DMS79 treated with DMSO at 0.1 percent for 48 hours (cell line): ENCODE measurements at regions not wholly inside any gene's neighbourhood (a gene's known extent, or its start where the extent isn't known, plus 50 kb on each side); places are given as distances from the start of the nearest gene placed in this dataset.

ENCODE experiments used
- DNase-seq: peaks from one replicate; lab custom pipeline; 2025; lab: John Stamatoyannopoulos, UW

DNA sequence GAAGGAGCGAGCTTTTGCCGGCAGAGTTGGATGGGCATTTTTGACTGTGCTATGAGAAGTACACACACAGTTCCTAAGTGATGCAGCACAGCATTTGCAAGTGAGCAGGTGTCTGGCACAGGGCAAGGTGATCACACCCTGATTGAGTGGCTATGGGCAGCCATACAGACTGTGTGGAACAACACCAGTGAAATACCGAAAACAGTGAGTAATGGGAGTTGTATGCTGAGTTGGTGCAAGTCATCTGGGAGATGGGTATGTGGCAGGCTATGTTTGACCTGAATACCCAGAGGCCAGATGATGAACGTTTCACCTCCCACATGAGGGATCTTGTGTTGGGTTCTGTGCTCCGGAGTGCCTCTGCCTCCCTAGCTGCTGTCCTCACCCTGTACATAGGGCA lies 53.5 kb upstream of the TIPARP start:
- DNase-seq, result no peak

DNA sequence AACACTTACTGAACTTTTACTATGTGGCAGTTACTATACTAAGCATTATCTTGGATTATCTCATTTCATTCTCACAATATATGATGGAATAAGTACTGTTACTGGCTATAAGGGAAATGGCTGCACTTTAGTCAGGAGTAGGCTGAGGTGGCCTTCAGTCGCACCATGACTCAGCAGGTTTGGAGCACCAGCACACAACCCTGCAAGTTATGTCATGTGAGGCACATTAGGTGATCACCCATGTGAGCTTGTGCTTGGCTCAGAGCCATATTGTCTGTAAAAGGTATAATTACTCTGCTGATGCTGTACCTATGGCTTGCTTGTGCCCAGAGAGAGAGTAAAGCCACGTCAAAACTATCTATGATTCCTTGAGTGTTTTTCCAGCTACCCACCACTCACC lies 54.1 kb upstream of the TIPARP start:
- DNase-seq, result peak; percentile 44

DNA sequence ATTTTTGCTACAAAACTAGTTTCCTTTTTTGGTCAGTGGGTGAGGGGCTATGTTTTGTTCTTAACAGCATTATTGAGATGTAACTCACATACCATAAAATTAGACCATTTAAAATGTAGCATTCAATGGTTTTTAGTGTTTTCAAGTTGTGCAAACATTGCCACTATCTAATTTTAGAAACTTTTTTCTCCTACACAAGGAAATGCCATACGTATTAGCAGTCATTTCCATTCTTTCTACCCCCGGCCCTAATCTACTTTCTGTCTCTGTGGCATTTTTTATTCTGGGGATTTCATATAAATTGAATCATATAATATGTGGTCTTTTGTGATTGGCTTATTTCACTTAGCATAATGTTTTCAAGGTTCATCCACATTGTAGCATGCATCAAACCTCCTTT lies 55.0 kb upstream of the TIPARP start:
- DNase-seq, result no peak

DNA sequence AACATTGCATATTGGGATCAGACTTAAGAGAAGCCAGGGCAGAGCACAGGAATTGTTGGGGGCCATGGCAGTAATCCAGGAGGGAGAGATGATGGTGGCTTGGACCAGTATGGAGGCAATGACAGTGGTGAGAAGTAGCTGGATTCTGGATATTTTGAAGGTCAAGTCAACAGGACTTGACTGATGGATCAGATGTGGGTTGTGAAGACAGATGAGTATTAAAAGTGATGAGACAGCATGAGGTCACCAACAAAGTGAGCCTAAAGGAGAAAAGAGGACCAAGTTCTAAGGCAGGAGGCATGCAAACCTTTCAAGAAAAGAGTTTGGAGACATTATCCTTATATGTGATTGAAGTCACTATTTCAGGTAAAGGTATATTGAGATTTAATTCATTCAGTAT lies 56.6 kb upstream of the TIPARP start:
- no peak for DNase-seq

DNA sequence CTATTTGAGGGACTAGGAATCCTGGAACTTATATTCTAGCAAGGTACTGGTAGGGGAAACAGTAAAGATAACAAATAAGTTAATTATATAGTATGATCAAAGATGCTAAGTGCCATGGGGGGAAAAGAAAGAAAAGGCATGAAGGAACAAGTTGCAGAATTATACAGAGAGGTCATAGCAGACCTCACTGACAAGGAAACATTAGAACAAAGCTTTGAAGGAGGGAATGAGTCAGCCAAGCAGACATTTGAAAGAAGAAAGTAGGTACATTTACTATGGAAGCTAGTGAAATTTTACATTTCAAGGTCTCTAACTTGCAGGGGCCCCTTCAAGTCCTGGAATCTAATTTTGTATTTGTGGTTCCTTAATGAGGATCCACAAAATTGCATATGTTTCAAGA lies 57.2 kb upstream of the TIPARP start:
- DNase-seq, result no peak

DNA sequence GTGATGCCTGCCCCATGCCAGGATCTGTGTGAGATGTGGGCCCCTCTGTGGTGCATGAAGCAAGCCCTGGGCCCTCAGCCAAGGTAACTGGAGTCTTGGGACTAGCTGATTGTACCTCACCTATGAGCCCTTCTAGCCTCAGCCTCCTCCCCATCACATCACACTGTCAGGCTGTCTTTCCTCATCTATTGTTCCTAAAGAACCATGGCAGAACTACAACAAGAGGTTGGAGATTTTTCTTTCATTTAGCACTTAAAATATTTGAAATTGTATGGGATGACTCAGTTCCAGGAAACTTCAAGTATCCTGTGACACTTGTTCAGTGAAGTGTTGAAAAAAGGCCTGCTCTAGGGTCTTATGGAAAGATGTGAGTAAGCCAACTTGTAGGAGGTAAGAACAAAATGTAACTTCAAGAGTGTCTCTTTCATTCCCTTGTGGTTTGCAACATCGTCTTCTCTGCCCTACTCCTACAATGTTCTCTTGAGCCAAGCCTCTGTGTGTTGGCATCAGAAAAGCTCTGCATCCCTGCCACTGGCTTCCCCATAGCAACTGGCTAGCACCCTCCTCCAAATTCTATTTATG lies 58.7 kb upstream of the TIPARP start:
- DNase-seq, result peak; percentile 31

DNA sequence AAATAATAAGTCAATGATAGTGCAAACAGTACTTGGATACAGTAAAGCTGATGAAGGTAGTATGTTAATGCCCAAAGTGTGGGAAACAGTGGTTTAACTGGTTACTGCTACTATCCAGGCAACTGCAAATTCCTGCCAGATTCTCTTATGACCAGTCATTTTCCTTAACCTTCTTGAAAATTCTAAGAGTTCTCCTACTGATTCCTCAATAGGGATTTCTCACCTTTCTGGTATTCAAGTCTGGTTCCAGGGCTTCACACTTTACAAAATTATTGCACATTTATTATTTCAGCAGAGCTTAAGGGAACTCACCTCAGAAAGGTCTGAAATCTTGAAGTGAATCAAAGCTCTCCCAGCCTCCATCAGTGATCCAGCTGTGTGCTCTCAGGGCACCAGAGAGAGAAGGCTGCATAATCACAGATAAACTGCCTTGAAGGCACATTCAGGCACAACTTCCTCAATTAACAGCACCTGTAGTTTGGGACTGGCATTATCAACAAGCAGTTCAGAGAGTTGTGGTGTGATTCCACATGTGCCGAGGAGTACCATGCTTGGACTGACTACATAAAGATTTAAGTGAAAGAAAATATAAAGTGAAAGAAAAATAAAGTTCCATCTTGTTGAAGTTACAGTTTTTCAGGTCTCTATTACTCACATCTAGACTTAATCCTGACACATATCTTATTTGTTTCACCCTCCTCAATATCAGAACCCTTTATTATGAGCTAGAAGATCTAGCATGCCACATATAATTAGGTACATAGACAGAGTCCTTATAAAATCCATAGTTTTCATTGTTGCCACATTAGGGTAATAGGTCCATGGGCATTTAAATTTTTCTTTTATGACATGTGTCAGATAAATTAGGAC lies 59.5 kb upstream of the TIPARP start:
- no peak for DNase-seq

DNA sequence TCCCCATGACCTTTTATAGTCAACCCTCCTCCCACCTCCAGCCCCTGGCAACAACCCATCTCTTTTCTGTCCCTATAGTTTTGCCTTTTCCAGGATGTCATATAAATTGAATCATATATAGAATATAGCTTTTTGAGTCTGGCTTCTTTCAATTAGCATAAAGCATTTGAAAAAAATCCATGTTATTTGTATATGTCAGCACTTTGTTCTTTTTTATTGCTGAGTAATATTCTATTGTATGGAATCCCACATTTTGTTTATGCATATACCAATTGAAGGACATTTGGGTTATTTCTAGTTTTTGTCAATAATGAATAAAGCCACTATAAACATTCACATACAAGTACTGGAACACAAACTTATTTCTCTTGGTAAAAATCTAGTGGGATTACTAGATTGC lies 58.0 kb upstream of the SSR3 start:
- DNase-seq, result no peak

DNA sequence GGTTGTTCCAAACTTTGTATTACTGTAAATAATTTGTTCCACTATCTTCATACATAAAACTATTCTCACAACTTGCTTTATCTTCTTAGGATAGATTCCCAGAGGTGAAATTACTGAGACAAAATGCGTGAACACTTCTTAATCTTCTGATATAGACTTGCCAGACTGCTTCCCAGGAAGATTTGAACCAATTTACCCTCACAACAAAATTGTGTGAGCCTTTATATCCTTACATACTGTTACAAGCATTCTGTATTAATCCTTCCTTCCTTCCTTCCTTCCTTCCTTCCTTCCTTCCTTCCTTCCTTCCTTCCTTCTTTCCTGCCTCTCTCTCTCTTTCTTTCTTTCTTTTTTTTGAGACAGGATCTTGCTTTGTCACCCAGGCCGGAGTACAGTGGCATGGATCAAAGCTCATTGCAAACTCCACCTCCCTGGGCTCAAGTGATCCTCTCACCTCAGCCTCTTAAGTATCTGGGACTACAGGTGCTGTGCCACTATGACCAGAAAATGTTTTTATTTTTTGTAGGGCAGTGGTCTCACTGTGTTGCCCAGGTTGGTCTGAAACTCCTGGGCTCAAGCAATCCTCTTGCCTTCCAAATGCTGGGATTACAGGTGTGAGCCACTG lies 57.1 kb upstream of the SSR3 start:
- no peak for DNase-seq

DNA sequence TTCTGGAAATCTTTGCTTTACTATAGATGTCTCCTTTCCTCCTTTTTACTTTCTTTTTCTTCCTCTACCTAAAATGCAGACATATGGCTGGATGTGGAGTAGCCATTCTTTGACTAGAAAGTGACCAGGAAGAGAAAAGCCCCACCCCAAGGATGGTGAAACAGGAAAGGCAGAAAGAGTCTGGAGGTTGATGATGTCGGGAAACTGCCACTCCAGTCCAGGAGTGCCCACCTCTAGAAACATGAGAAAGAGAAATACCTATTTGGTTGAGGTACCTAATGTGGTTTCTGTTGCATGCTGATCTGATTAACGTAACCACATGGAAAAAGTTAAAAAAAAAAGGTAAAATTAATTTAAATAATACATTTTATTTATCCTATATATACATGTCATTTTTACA lies 55.2 kb upstream of the SSR3 start:
- no peak for DNase-seq

DNA sequence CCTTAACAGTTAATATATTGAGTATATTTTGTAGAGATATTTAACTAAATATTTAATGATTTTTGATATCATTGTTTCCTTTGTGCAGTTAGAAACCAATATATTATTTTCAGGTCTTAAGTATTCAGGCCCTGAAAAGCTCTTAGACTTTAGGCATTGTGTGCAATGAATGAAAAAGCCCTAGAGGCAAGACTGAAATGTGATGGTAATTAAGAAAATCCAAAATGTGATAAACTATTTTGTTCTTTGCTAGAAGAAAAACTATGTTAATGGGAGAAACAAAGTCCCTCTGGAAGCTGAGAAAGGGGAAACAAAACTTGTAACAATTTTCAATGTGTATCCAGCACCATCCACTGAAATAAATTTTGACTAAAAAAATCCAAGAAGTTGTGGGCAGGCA lies 54.6 kb upstream of the SSR3 start:
- DNase-seq, result no peak

DNA sequence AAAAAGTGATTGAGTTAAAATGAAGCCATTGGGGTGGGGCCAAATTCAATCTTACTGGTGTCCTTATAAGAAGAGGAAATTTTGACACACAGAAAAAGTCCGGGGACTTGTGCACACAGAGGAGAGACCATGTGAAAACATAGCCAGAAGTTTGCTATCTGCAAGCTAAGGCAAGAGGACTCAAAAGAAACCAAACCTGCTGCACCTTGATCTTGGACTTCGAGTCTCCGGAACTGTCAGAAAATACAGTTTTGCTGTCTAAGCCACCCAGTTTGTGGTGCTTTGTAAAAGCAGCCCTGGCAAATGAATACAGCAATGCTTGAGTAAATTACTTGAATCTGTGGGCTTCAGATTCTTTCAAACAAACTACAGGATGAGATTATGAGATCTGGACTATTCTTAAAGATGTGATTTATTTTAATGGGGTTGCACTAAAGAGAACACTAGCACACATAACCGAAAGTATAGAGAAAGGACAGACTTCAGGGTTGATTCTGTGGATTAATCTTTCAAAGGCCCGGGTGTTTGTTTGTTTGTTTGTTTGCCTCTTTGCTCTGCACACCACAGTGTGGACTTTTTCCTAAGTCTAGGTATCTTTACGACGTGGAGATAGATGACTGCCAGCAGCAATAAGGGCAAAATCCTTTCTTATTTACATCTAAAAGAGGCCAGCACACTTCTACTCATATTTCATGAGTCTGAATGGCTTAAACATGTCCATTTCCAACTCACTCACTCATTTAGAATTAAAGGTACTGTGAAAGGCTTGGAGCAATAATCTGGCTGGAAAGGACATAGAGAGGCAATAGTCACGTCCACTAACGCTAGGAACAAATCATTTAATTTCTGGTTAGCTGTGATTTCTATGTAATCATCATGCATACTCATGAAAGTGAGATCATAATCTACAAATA lies 53.9 kb upstream of the SSR3 start:
- DNase-seq, result no peak

DNA sequence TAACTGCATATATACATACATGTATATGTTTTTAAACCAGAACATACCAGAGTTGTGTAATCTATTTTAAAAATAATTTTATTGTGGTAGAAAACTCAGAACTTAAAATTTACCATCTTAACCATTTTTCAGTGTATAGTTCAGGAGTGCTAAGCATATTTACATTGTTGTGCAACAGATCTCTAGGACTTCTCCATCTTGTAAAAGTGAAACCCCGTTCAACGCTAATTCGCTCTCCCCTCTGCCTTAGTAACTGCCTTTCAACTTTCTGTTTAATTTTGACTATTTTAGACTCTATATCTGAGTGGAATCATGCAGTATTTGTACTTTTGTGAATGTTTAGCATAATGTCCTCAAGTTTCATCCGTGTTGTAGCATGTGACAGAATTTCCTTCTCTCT lies 51.8 kb upstream of the SSR3 start:
- DNase-seq, result no peak

DNA sequence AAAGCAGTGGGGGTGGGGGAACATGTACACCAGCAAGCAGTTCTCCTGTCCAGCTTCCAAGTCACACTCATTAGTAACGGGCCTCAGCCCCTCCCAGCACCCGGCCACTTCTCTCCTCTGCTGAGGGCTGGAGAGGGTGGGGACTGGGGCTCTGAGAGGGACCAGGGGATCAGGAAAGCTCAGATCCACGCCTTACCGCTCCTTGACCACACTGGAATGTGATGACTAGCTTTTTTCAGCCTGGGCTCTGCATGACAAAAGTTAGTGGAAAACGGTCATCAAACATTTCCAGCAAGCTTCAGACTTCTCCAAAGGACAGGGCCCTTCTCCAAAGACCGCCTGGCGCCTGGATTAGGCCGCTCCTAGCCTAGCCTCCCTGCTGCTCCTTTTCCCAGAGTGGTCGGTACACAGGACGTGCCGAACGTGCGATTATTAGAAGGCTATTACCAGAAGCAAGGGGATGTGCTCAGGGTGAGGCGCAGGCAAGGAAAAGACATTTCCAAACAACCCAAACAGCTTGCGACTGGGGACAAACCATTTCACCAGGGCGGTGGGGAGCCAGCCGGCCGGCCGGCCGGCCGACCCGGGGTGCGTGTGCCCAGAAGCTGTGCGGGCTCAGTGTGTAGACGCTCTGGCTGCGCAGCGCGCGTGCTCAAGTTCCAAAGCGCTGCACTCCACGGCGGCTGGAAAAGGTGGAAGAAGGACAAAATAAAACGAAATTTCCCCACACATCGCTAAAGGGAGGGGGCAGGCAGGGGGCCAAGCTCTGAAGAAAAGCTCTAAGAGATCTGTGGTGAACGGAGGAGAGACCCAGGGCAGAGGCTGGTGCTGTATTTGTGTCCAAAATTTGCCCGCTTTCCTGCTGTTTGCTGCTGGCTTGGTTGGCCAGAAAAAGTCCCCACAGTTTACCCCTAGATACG lies 51.0 kb upstream of the SSR3 start:
- DNase-seq, result peak; percentile 8

DNA sequence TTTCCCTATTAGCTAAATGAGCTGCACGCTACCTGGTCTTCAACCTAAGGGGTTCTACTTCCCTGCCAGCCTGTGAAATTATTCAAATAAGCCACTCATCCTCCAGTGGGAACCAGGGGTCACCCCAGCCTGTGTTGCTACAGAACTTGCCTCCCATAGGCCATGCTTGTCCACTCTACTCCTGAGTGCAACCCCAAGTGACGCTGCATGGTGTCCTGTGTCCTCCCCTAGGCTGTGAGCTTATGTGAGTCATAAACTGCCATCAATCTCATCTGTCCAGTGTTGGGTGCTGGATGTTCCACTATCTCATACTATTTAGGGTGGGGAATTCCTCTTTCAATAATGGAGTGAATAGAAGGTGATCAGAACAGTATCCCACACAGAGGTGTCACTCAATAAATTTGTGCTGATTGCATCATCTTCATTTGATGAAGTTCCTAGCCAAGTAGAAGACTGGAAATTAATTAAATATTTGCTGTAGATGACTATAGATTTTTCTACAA lies 49.8 kb upstream of the SSR3 start:
- no peak for DNase-seq
